ENCODE measurements at regions not wholly inside any gene's neighbourhood (a gene's known extent, or its start where the extent isn't known, plus 50 kb on each side); places are given as distances from the start of the nearest gene placed in this dataset.

DNA sequence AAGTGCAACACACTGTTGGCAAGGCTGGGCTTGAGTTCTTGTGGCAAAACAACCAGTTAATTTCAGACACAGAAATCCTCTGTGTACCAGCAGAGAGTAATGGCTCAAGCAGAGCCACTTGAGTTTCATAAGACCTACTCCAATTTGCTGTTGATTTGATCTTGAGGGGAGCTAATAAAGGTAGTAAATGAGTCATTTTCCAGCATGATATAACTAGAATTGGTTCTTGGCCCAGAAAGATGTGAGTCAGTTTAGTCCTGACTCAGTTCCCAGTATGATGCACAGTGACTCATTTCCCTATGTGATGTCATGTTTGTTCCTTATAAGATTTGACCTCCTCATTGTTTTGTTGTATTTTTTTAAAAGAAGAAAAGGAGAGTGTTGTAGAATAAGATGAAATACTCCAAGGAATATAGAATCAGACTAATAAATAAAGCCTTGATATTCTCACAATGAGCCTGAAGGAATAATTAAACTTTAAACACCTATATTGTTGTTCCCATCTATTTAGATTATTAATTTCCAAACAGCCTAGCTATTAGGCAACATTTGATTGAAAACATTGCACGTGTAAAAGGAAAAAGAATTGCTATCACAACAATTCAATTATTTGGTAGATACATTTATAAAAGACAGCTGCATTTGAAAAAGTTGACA, 186.2 kb downstream of the REEP3 start:
- DNase-seq (ENCODE audit: low read depth in 4 of 4, low spot score in 1 of 4), result peak in 1 of 4 experiments; percentile 12

DNA sequence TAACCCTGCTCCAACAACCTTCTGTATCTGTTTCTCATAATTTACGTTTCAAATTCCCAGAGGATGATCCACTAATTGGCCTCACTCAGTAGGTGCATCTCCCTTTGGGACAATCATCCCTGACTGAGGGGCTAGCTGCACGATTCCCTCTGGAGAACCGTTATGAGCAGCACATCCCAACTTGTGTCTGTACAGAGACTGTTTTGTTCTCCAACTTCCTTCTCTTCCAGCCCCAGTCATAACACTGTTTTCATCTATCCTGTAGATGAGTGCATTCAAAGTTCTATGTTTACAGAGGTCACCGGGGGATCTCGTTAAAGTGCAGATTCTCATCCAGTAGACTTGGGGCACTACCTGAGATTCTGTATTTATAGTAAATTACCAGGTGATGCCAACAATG, 187.2 kb downstream of the REEP3 start:
- no peak for DNase-seq (ENCODE audit: low read depth in 4 of 4, low spot score in 1 of 4)

DNA sequence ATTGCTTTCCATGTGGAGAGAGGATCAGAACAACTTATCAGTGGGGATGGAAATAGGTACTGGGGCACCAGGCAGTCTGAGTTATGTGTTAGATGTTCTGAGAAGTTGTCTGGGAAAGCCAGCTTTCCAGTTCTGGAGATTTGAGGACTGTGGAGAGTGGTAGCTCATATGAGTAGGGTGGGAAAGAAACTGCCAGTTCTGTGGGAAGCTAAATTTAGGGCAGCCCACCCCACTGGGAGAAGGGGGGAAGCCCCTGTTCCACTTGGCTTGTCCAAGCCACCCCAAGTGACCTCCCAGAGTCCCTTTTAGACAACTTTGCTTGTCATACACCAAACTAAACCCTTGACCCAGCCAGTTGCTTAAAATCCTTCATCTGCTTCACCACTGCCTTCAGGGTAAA, 189.5 kb downstream of the REEP3 start:
- no peak for DNase-seq (ENCODE audit: low read depth in 4 of 4, low spot score in 1 of 4)

DNA sequence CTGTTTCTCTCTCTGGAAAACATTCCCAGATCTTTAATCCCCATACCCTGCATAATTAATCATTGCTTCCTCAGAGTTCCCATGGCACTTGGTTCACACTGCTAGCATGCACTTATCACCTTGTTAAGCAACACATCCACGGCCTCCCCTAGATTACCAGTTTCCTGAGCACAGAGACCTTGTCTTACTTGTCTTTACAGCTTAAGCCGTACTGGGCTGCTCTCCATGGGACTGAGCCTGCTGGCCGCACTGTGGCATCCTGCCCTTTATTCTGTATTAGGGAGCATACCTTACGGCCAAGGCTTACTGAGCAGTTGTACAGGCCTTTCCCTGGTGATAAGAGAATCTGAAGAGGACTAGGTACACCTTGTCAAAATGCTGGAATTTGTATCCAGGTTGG, 190.2 kb downstream of the REEP3 start:
- DNase-seq (ENCODE audit: low read depth in 4 of 4, low spot score in 1 of 4), result no peak

DNA sequence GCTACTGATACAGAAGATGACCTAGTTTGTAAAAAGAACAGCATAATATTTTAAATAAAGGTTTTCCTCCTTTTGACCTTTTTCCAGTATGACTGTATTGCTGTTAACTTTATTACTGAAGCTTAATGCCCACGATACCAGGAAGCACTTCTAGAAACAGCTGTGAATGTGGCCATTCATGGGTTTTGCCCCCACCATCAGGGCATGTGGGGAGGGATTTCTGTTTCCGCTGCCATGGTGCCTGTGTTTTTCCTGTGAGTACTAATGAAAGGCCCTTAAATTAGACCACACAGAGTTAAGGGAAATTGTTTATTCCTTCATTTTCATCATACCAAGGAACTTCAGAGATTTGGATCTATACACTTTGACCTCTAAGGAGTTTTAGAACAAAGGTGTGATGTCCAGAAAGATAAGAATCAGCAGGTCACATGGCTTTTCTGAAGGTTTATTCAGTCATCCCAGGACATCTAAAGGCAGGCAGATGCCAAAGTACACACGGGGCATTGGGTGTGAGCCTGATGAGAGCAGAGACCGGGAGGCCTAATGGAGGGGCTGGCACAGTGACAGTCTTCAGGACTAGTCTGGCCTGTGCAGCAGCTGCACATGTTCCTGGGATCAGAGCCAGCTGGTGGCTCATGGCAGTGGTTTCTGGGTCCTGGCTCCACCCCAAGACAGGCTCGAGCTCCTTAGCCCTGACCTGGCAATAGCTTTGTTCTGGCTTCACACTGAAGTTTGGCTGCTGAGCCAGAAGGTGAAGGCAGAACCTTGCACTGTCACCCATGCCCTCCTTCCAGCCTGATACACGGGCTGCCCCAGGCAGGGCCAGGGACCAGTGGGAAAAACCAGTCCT, 190.9 kb downstream of the REEP3 start:
- DNase-seq (ENCODE audit: low read depth in 4 of 4, low spot score in 1 of 4), result no peak

DNA sequence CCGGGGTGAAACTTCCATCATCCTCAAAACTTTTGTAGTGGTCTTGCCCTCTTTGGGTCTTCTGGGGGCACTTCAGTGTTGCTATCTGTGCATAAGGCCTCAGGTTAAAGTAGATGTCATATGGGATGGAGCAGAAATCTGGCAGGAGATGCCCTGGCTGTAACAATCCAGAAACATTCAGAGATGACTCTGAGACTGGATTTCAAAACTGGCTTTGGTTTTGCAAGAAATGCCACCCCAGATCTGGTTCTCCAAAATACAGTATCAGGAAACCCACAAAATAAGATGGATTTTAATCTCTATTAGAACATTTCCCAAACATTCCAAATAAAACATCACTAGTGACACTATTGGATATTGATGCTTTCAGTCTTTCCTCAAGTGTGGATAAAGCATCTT, 191.5 kb downstream of the REEP3 start:
- no peak for DNase-seq (ENCODE audit: low read depth in 4 of 4, low spot score in 1 of 4)

DNA sequence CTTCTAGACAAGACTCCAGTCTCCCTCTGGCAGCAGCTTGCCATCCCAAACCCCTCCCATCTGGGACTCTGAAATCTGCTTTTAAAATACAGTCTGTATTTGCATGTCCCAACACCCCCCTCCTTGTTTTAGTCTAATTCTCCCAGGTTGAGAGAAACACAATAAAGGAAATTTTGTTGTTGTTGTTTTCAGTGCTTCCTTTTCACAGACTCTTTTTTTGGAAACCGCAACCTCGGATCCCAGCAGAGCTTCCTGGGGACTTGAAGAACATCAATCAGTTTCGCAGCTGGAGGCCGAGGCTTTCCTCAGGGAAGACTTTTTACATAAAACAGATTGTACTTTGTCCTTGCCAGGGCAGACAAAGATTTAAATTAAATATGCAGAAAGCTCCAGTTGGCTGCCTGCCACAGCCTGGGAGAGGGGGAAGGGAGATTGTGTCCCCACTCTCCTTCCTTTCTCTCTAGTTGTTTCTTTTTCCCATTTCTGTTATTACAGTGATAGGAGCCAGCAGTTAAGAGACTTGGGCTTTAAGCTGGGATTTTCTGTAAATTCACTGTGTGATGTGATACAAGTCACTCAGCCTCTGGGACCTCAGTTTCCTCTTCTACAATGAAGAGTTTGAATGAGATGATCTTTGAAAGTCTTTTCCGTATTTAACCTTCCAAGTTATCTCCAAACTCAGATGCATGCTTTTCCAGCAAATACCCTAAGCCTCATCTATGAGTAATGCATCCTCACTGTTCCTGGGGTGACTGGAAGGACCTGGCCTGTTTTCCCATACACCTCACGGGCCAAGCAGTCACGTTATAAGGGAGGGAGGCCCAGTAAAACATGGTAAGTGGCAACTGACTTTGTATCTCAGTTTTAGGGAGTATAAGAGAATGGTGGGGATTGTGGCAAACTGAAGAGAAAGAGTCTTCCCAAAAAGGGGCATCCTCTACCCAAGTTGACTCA, 192.3 kb downstream of the REEP3 start:
- DNase-seq (ENCODE audit: low read depth in 4 of 4, low spot score in 1 of 4), result no peak

DNA sequence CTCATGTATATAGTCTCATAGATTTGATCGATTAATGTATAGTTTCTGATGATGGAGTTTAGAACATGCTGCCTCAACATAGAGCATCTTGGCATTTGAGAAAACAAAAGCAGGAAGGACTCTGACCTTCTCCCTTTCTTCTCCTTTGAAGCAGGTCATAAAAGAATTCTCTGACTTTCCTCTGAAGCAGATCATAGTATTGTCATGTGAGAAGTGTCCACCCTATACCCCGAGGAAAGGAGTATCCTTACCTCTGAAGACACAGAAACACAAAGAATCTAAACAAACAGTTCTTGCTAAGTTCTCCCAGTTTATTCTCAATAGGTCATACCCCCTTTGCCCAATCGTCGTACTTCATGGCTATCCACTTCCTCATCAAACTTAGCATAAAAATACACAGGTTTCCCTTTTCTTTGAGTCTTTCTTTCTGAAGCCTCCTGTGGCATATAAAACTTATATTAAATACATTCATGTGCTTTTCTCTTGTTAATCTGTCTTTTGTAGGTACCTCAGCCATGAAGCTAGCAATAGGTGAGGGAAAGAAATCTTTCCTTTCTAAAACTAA, 194.9 kb downstream of the REEP3 start:
- no peak for DNase-seq (ENCODE audit: low read depth in 4 of 4, low spot score in 1 of 4)

DNA sequence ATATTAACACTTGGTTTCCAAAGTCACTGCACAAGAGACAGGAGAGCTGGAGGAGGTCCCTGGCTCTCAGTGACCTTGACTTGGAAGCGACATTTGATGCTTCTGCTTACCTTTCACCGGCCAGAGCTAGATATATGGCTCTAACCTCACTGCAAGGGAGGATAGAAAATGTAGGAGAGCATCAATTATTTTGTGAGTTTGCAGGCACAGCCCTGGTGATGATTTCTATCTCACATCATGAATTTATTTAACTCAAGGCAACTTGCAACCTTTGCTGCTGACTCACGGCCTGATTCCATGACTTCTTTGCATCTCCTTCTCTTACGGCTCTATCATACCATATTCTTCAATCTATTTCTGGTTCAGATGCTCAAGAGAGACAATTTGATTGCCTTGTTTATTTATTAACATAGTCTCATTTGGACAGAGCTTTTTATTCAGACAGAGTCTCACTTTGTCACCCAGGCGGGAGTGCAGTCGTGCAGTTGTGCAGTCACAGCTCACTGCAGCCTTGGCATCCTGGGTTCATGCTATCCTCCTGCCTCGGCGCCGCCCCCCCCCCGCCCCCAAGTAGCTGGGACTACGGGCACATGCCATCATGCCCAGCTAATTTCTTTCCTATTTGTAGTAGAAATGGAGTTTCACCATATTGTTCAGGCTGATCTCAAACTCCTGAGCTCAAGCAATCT, 196.0 kb downstream of the REEP3 start:
- DNase-seq (ENCODE audit: low read depth in 4 of 4, low spot score in 1 of 4), result no peak

DNA sequence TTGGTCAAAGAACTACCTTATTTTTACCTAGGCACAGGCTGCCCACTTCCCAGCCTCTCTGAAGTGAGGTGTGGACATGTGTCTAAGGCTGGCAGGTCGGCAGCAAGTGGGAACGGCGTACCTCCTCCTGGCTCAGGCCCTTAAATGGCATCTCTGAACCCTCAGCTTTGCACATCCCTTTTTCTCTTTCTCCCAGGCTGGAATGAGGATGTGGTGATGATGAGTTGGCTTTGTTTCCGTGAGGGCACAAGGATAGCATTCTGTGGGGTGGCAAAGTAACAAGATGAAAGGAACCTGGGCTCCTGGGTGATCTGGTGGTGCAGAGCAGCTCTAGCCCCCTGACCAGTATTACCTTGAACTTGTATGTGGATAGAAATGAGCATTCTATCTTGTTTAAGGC, 196.8 kb downstream of the REEP3 start:
- no peak for DNase-seq (ENCODE audit: low read depth in 4 of 4, low spot score in 1 of 4)

DNA sequence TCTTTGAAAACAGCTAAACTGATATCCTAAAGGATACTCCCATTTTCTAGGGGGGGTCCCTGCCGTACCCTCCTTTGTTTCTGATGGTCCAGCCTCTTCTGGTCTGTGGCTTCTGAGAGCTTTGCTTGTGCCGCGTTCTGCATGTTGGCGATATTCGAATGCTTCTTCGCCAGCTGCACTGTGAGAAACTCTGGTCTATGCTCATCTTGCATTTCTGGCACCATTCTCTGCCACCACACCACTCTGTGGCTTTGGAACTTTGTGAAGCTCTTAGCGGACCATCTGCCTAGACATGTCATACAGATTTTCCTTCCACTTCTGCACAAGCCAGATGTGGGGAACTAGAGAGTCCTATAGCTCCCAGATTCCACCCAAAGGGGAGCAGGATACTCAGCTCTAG, 197.2 kb downstream of the REEP3 start:
- DNase-seq (ENCODE audit: low read depth in 4 of 4, low spot score in 1 of 4), result no peak

DNA sequence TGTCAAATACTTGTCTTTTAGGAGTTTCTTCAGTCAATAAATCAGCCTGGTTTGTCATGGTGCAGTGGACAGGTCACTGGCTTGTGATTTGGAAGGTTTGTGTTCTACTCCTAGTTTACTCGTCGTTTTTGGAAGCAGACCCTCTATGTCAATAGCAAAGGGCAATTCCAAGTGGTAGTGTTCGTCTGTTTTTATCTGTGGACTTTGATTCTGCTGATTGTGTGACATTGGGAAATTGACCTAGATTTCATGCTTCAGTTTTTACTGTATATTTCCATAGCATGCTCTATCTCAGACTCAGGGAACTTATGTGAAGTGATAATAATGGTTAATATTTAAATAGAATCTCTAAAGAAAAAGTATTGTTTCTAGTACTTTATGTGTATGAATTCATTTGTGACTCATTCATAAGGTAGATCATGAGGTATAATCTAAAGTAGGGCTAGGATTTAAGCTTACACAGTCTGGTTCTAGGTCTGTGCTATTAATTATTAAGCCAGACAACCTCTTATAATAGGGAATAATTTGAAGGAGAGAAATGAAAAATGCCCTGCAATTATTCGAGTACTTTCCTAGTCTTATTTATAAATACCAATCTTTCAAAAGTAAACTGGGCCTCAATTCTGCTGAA, 198.1 kb downstream of the REEP3 start:
- DNase-seq (ENCODE audit: low read depth in 4 of 4, low spot score in 1 of 4), result no peak

DNA sequence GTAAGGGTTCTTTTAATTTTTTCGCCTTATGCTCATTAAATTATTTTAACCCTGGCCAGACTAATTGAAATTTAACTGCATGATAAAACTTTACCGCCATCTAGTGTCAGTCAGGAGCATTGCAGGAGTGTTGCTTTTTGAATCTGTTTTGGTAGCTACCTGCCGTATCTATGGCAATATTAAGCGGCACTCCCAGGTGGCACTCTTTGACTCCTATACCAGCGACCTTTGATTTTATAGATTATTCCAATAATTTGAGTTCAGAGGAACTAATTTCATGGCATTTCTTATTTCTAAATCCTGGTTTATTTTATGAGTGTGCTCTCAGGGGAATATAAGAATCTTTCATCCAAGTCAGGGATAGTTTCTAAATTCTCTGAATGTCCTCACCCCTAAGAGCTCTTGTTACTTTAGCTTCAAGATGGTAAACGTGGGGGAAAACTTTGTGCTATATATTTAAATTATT, 198.9 kb downstream of the REEP3 start:
- DNase-seq (ENCODE audit: low read depth in 4 of 4, low spot score in 1 of 4), result peak in 3 of 4 experiments; percentile 13 to 19 (median 14)

DNA sequence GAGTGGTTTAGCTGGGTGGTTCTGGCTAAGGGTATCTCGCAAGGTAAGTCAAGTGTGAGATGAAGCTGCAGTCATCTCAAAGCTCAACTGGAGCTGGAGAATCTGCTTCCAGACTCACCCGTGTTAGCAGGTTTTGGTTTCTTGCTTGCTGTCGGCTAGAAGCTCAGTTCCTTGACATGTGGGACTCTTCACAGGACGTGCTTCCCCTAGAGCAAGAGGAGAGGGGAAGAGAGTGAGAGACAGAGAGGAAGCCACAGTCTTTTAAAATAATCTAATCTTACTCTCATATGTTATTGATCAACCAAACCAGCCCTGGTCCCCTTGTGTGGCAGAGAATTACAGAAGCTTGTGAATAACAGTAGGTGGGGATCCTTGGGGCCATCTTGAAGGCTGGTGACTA, 199.5 kb downstream of the REEP3 start:
- no peak for DNase-seq (ENCODE audit: low read depth in 4 of 4, low spot score in 1 of 4)

DNA sequence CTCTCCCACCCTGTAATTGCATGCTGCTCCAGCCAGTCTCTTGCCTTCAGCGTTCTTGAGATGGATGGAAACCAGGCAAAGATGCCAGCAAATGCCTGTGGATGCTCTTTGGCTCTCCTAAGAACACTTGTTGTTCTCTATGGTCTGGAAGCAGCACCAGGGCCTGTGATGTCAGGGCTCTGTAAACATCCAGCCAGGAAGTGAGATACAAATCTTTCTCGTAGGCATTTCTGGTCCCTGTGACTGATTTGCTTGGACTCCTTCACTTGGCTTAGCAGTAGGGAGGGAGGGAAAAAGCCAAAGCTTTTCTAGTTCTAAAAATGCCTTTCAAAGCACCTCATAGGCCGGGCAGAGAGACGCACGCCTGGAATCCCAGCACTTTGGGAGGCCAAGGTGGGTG, 201.3 kb downstream of the REEP3 start:
- DNase-seq (ENCODE audit: low read depth in 4 of 4, low spot score in 1 of 4), result no peak

DNA sequence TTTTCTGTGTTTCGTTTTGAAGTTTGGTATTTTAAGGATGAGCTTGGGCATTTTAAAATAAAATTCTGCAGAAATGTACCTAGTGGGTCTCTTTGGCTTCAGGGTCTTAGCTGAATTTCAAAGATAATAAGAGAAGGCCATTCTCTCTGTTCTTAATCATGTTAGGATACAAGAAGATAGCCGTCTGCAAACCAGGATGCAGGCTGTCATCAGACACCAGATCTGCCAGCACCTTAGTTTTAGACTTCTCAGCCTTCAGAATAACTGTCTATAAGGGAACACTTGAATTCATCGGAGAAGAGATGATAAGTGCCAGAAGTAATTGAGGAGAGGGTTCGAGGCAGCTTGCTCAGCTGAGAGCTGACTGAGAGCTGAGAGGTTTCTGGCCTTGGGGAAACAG, 202.1 kb downstream of the REEP3 start:
- DNase-seq (ENCODE audit: low read depth in 4 of 4, low spot score in 1 of 4), result no peak

DNA sequence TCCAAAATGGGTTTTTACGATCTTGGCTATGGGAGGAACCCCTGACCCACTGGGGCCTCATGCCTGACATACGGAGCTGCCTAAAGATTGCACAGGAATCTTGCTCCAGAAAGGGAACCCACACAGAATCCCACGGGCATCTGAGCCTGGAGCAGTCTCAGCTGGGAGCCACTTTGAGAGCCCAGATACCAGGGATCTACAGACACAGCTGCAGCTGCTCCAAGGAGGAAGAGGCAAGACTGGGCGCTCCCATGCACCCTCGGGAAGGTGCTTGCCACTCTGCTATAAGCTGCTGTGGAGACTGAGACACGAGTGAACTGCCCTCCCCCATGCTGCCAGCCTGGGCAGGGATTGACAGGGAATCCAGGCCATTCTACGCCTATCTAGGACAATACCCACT, 202.5 kb downstream of the REEP3 start:
- no peak for DNase-seq (ENCODE audit: low read depth in 4 of 4, low spot score in 1 of 4)

DNA sequence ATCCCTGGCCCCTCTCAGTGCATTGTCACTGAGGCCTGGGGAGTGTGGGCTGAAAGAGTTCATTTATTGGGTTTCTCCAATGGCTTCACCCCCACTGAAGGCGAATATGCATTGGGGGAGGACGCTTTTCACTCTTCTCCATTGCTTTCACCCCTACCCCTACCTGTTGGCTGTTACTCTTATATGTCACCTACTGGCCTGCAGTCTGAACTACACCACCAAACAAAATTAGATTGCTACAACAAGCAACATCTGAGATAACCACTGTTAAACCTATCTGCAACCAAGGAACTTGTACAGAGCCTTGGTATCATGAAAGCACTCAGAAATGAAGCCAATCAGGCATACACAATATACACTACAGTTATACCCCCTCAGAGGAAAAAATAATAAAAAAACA, 203.7 kb downstream of the REEP3 start:
- no peak for DNase-seq (ENCODE audit: low read depth in 4 of 4, low spot score in 1 of 4)

DNA sequence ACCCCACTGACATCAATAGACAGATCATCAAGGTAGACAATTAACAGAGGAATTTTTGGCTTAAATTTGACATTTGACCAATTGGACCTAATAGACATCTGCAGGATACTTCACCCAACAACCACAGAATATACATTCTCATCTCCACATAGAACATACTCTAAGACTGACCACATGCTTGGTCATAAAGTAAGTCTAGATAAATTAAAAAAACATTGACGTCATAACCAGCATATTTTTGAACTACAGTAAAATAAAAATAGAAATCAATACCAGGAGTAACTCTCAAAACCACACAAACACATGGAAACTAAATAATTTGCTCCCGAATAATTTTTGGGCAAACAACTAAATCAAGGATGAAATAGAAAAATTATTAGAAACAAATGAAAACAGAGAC, 205.7 kb downstream of the REEP3 start:
- no peak for DNase-seq (ENCODE audit: low read depth in 4 of 4, low spot score in 1 of 4)

DNA sequence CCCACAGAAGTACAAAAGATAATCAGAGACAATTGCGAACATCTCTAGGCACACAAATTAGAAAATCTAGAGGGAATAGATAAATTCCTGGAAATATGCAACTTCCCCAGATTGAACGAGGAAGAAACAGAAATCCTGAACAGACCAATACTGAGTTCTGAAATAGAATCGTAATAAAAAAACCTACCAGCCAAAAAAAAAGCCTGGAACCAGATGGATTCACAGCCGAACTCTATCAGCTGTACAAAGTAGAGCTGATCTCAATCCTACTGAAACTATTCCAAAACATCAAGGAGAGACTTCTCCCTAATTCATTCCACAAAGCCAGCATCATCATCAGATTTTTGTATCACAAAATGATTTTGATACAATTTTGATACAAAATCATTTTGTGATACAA, 206.4 kb downstream of the REEP3 start:
- no peak for DNase-seq (ENCODE audit: low read depth in 4 of 4, low spot score in 1 of 4)

Data from stimulated activated CD4-positive, alpha-beta T cell treated with anti-CD3 and anti-CD28 coated beads, Interleukin-1b, Interleukin-23, amount 100 ng/mL, for 24 hours (primary cell).